Adipocyte (in vitro differentiated cells): ENCODE measurements at regions not wholly inside any gene's neighbourhood (a gene's known extent, or its start where the extent isn't known, plus 50 kb on each side); places are given as distances from the start of the nearest gene placed in this dataset.

Experiments used
- DNase-seq: peaks from one replicate; pipeline ENCODE4 v3.0.0-alpha.2; 2015; ENCODE audit warnings: low read depth
- H3K27me3 ChIP-seq: replicated peaks from 2 replicates; pipeline ENCODE4 v1.7.0; 2013; ENCODE audit warnings: mild to moderate bottlenecking, low read length, moderate library complexity; ENCODE audit not compliant: control insufficient read depth, insufficient read depth
- H3K36me3 ChIP-seq: 2 replicates; pipeline ENCODE4 v1.7.0; 2013; ENCODE audit warnings: low read length, mild to moderate bottlenecking, moderate library complexity; ENCODE audit not compliant: control insufficient read depth, insufficient read depth, severe bottlenecking
- H3K4me1 ChIP-seq: 2 replicates; pipeline ENCODE4 v1.7.0; 2013; ENCODE audit warnings: mild to moderate bottlenecking, low read length, moderate library complexity; ENCODE audit not compliant: control insufficient read depth, insufficient read depth
- H3K4me3 ChIP-seq: 2 replicates; pipeline ENCODE4 v1.7.0; 2013; ENCODE audit warnings: mild to moderate bottlenecking, low read length, moderate library complexity
- H3K9ac ChIP-seq: 2 replicates; pipeline ENCODE4 v1.7.0; 2013; ENCODE audit warnings: mild to moderate bottlenecking, low read length, moderate library complexity
- H3K9me3 ChIP-seq: 2 replicates; pipeline ENCODE4 v1.7.0; 2013; ENCODE audit warnings: mild to moderate bottlenecking, low read length, moderate library complexity; ENCODE audit not compliant: control insufficient read depth

DNA sequence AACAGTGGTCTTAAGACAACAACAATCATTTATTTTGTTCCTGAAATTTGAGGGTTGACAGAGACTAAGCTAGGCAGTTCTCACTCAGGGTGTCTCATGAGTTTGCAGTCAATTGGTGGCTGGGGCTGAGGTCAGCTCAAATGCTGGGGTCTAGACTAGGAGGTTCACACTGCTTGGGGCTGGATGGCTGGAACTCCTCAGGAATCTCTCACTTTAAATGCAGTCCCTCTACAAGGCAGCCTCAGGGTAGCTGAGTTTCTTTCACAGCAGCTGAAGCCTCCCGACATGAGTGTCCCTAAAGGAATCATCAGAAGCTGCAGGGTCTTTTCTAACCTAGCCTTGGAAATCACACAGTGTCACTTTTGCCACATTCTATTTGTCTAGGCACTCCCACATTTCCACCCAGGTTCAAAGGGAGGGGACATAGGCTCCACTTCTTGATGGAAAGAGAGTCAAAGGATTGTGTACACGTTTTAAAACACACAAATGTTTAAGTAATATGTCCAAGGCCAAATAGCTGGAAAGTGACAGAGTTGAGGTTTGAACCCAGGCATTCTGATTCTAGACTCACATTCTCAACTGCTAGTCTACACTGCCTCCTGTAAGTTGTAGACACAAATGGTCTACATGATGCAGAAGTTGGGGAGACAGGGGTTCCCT is 133.8 kb downstream of the ZFP36L2 start:
- no peaks in the 10 kb centered on the region for H3K36me3 ChIP-seq
- H3K9me3 ChIP-seq: peaks cover 21% of the 10 kb centered on the region
- no peaks in the 10 kb centered on the region for H3K27me3 ChIP-seq
- no peak overlapping the region for H3K9ac ChIP-seq
- H3K4me1 ChIP-seq: peaks cover 12% of the 10 kb centered on the region
- no peak for DNase-seq
- H3K4me3 ChIP-seq: no peak overlapping the region

DNA sequence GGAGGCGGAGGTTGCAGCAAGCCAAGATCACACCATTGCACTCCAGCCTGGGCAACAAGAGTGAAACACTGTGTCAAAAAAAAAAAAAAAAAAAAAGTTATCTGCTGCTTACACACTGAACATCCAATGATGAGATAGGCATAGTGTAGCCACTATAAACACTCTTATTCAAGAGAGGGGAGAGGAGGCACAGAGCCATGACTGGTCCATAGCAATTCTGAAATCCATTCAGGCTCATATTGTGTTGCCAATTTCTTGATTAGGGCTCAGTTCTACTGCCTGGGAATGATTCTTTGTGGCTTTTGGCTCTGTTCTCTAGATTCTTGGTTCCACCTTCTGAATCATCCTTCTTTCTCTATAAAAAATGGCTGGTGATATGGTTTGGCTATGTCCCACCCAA is 136.1 kb downstream of the ZFP36L2 start:
- no peak for DNase-seq
- Histone ChIP-seq H3K4me1 (peaks cover 34% of the 10 kb centered on the region), H3K9me3 (peaks cover 17% of the 10 kb centered on the region), H3K36me3 (no peaks in the 10 kb centered on the region), H3K4me3 (no peak overlapping the region), H3K27me3 (no peaks in the 10 kb centered on the region), H3K9ac (no peak overlapping the region)

DNA sequence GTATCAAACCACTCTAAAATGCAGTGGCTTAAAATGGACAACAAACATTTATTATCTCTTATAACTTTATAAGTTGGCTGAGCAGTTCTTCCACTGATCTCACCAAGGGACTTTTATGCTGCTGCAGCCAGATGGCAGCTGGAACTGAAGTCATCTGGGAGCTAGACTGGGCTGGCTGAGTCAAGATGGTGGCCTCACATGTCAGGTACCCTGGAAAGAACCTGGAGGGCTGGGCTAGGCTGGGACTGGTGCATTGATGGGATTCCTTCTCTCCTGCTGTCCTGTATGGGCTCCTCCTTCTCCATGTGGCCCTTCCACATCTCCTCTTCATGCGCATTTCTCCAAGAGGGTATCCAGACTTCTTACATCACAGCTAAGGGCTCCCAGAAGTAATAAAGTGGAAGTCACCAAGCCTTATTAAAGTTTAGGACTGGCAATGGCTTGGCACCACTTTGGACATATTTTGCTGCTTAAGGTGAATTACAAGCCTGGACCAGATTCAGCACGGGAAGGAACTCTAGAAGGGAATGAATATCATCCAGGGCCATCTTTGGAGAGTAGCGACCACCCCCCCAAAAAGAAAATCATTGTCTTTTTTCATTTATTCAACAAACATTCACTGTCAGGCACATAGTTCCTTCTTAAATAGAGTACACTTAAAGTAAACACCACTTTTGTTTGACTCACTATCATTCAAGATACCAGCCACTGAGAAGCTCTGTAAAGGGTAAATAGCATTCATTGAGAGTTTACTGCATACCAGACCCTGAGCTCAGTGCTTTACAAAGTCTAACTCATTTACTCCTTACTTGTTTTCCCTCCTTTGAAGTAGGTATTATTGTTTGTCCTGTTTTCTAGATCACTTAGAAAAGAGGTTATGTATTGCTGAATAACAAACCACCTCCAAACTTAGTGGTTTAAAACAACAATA is 138.0 kb downstream of the ZFP36L2 start:
- peaks cover 17% of the 10 kb centered on the region for H3K9me3 ChIP-seq
- peak; percentile 59 for DNase-seq
- peaks cover 53% of the 10 kb centered on the region for H3K4me1 ChIP-seq
- H3K27me3 ChIP-seq: no peaks in the 10 kb centered on the region
- H3K4me3 ChIP-seq: no peak overlapping the region
- no peaks in the 10 kb centered on the region for H3K36me3 ChIP-seq
- peak overlapping the region; percentile 23 for H3K9ac ChIP-seq

DNA sequence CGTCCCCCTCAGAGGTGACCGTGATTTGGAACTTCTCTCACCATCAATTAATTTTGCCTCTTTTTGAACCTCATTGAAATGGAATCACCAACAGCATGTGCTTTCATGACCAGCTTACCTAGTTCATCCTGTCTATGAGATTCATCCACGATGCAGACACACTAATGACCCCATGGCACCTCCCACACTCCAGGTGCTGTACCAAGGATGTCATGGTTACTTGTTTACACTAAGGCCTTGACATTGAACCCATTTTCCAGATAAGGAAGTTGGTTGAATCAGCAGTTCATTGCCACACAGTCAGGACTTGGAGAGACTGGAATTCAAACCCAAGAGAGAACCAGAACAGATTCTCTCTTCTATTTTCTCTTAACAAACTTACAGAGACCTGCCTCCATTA is 139.0 kb downstream of the ZFP36L2 start:
- no peaks in the 10 kb centered on the region for H3K36me3 ChIP-seq
- H3K4me1 ChIP-seq: peaks cover 63% of the 10 kb centered on the region
- H3K9ac ChIP-seq: peak overlapping the region; percentile 84

DNA sequence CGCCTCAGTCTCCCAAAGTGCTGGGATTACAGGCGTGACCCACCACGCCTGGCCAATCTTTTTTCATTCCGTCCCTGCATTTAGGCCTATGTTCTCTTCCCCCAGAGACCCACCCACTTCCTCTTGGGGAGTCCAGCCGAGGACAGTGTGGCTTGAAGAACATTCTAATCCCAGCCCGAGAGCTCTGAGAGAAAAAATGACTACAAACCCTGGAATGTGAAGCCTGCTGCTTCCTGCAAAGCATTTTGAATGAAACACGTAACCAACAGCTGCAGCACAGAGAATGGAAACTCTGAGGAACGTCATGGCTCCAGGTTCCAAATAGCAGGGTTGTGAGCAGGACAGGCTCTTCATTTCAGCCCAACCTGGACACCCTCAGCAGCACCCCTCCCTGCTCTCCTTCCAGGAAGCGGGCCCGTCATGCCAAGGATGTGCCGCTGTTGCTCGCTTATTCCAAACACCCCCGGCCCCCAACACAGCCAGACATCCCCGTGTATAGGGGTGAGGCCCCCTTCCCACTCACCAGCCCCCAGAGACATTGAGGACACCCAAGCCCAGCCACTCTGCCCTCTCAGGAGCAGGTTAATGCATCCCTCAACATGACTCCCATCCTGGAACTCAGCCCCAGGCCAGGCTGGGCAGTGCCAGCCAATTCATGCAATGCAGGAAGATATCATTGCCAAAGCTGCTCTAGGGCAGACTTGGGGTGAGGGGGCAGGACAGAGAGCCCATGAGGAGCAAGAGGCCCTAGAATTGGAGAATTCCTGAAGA is 139.8 kb downstream of the ZFP36L2 start:
- DNase-seq: peak; percentile 98
- Histone ChIP-seq H3K36me3 (no peaks in the 10 kb centered on the region), H3K4me1 (peaks cover 69% of the 10 kb centered on the region), H3K4me3 (peak overlapping the region; percentile 49), H3K9me3 (peaks cover 17% of the 10 kb centered on the region), H3K27me3 (no peaks in the 10 kb centered on the region), H3K9ac (peak overlapping the region; percentile 84)

More for the DNA sequence above, 139.0 kb downstream of the ZFP36L2 start:
- Histone ChIP-seq H3K4me3 (no peak overlapping the region), H3K27me3 (no peaks in the 10 kb centered on the region), H3K9me3 (peaks cover 17% of the 10 kb centered on the region)
- no peak for DNase-seq

DNA sequence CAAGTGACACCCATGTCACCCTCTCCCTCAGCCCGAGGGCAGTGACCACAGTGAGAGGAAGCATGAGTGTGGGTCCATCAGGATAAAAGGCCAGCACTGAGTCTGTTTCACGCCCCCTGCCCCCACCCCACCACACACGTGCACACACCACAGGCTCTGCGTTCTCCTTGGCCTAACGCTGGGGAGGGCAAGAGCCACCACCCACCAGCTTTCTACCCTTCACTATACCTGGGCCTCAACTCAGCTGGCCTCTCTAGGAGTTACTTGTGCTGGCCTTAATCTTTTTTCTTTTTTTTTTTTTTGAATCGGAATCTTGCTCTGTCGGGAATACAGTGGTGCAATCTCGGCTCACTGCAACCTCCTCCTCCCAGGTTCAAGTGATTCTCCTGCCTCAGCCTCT is 140.5 kb downstream of the ZFP36L2 start:
- H3K9me3 ChIP-seq: peaks cover 13% of the 10 kb centered on the region
- peak overlapping the region; percentile 84 for H3K9ac ChIP-seq
- no peak overlapping the region for H3K4me3 ChIP-seq
- H3K36me3 ChIP-seq: no peaks in the 10 kb centered on the region
- peaks cover 69% of the 10 kb centered on the region for H3K4me1 ChIP-seq
- no peak for DNase-seq
- H3K27me3 ChIP-seq: no peaks in the 10 kb centered on the region

DNA sequence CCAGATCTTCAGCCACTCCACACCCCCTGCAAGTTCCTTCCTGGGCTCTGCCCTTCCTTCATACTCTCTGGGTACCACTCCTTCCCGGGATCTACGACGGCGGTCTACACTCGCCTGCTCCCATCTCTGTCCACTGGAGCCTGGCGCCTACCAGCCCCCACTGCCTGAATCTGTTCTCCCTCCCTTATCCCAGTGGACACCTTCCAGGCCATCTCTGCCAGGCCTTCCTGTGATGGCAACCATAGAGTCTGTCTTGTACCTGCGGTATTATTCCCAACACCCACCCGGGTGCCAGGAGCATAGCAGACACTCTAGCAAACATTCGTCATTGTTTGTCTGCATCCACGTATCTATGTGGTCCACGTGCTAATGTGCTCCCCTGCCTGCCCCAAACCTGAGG is 140.9 kb downstream of the ZFP36L2 start:
- Histone ChIP-seq H3K36me3 (no peaks in the 10 kb centered on the region), H3K4me3 (no peak overlapping the region), H3K9me3 (peaks cover 8% of the 10 kb centered on the region), H3K4me1 (peaks cover 69% of the 10 kb centered on the region), H3K27me3 (no peaks in the 10 kb centered on the region), H3K9ac (peak overlapping the region; percentile 84)
- no peak for DNase-seq

DNA sequence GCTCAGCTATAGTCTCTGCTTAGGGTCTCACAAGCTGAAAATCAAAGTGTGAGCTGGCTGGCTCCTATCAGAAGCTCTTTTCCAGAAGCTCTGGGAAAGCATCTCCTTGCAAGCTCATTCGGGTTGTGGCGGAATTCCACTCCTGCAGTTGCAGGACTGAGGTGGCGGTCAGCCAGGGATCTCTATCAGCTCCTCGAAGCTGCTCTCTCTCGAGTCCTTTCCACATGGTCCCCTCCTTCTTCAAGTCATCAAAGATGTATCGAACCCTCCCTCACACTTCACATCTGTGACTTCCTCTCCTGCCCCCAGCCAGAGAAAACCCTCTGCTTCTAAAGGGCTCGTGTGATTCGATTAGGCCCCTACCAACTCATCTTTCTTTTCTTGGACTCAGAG is 141.7 kb downstream of the ZFP36L2 start:
- peaks cover 2% of the 10 kb centered on the region for H3K9me3 ChIP-seq
- DNase-seq: peak; percentile 71
- H3K4me3 ChIP-seq: peak overlapping the region; percentile 46
- H3K9ac ChIP-seq: peak overlapping the region; percentile 84
- no peaks in the 10 kb centered on the region for H3K27me3 ChIP-seq
- no peaks in the 10 kb centered on the region for H3K36me3 ChIP-seq
- peaks cover 69% of the 10 kb centered on the region for H3K4me1 ChIP-seq

DNA sequence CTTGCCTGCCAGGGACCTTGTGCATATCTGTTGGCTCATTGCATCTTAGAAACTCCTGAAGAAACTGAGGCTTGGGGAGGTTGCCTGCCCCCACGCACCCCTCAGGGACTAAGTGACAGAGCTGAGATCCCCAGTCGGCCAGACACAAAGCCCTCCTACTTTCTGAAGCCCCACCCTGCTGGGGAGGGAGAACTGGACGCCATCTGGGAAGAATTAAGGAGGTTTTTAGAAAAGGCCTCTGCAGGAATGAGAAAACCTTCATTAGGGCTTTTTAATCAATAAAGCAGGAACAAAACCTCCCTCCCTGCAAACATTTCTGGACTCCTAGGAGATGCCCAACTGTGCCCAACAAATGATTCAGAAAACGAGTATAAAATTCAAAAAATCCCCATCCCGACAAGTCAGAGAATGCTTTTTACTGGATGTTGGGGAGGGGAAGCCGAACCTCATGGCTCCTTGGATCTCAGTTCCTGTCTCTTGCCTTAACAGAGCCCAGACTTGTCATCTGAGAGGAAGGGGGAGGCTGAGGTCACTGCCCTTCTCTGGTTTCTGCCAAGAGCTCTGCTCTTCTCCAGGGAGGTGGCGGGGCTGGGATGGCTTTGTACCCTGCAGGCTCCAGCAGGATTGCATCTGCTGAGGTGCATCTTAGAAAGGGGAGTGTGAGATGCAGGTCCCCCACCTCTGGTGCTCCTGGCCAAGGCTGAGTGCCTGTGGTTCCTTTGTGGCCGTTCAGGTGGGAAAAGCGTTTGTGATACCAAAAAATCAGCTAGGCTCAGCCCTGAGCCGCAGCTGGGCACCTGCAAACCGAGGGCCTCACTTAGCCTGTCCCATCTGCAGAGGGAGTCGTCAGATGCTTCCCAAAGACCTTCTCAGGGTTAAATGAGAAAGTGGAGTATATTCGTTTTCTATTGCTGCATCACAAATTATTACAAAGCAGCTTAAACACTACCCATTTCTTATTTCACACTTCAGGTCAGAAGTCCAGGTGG is 142.4 kb downstream of the ZFP36L2 start:
- no peaks in the 10 kb centered on the region for H3K9me3 ChIP-seq
- peak overlapping the region; percentile 84 for H3K9ac ChIP-seq
- peaks cover 69% of the 10 kb centered on the region for H3K4me1 ChIP-seq
- no peaks in the 10 kb centered on the region for H3K36me3 ChIP-seq
- no peaks in the 10 kb centered on the region for H3K27me3 ChIP-seq
- peak; percentile 85 for DNase-seq
- H3K4me3 ChIP-seq: peak overlapping the region; percentile 46

DNA sequence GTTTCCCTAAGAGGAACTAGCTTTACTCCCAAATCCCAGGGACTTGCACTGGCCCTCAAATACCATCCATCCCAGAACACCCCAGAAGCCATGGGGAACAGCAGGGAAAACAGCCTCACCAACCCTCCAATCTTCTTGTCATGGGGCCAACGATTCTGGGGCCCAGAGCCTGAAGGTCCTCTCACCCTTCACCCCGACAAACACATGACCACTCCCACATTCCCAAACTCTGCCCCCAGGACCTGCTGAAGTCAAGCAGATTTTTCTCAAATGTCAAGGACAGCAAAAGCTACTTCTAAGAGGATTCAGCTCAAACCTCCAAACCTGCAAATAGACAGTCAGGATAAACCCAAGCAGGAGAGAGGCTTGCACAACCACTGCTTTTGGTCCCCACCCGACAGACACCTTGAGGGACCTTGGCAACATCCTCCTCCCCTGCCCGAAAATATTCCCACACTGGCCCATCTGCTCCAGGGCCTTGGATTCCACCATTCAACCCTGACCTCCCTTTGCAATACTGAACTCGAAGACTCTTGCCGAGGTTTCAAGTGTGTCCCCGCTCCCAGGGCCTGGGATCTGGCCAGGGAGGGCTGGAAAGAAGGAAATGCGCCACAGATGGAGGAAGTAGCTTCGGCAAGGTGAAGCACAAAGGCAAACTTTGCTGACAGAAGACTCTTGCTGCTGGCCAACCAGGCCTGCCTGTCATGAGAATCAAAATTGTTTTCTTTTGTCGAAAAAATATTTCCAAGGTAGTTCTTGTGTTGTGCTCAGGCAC is 143.3 kb downstream of the ZFP36L2 start:
- no peak for DNase-seq
- H3K4me1 ChIP-seq: peaks cover 61% of the 10 kb centered on the region
- no peaks in the 10 kb centered on the region for H3K9me3 ChIP-seq
- H3K27me3 ChIP-seq: no peaks in the 10 kb centered on the region
- peak overlapping the region; percentile 84 for H3K9ac ChIP-seq
- H3K36me3 ChIP-seq: no peaks in the 10 kb centered on the region
- no peak overlapping the region for H3K4me3 ChIP-seq
